GM18867 (cell line): ENCODE measurements at regions not wholly inside any gene's neighbourhood (a gene's known extent, or its start where the extent isn't known, plus 50 kb on each side); places are given as distances from the start of the nearest gene placed in this dataset.
"Not testable (repeated sequence)": the region's sequence is repeated elsewhere in the genome, so short reads cannot be mapped to it uniquely, and the experiment has no call there.

Source experiments
- ATAC-seq: cut with Tn5 transposase; IDR thresholded peaks from one replicate; pipeline ENCODE4 v1.9.1; 2021; ENCODE audit warnings: mild to moderate bottlenecking, moderate library complexity; ENCODE audit not compliant: unreplicated experiment

GRCh38 chr16:22705799-22706198, 108.2 kb upstream of the HS3ST2 start:
- no peak for ATAC-seq

- no peak for ATAC-seq
These were observed 103.6 kb upstream of the HS3ST2 start for GRCh38 chr16:22710326-22710725.

GRCh38 chr16:22711847-22712246, 102.1 kb upstream of the HS3ST2 start:
- no peak for ATAC-seq

- ATAC-seq = no peak
These were observed 101.5 kb upstream of the HS3ST2 start for GRCh38 chr16:22712471-22712870.

- ATAC-seq = not testable (repeated sequence)
These were observed 95.4 kb upstream of the HS3ST2 start for GRCh38 chr16:22718598-22718997.

- ATAC-seq = no peak
These were observed 94.0 kb upstream of the HS3ST2 start for GRCh38 chr16:22719945-22720344.

- ATAC-seq = no peak
These were observed 92.4 kb upstream of the HS3ST2 start for GRCh38 chr16:22721511-22722100.

GRCh38 chr16:22722551-22723541, 91.1 kb upstream of the HS3ST2 start:
- not testable (repeated sequence) for ATAC-seq

- ATAC-seq = no peak
These were observed 87.1 kb upstream of the HS3ST2 start for GRCh38 chr16:22726868-22727267.

- no peak for ATAC-seq
These were observed 86.4 kb upstream of the HS3ST2 start for GRCh38 chr16:22727285-22728166.

- ATAC-seq = no peak
These were observed 85.7 kb upstream of the HS3ST2 start for GRCh38 chr16:22728167-22728836.

GRCh38 chr16:22732400-22732799, 81.6 kb upstream of the HS3ST2 start:
- ATAC-seq = no peak

GRCh38 chr16:22732959-22733358, 81.0 kb upstream of the HS3ST2 start:
- ATAC-seq = no peak

GRCh38 chr16:22734368-22734767, 79.6 kb upstream of the HS3ST2 start:
- no peak for ATAC-seq

GRCh38 chr16:22736791-22737190, 77.2 kb upstream of the HS3ST2 start:
- no peak for ATAC-seq

- ATAC-seq = no peak
These were observed 74.9 kb upstream of the HS3ST2 start for GRCh38 chr16:22739077-22739476.

GRCh38 chr16:22743401-22743800, 70.6 kb upstream of the HS3ST2 start:
- ATAC-seq = no peak

GRCh38 chr16:22751104-22751667, 62.8 kb upstream of the HS3ST2 start:
- ATAC-seq = no peak

GRCh38 chr16:22751685-22752084, 62.3 kb upstream of the HS3ST2 start:
- no peak for ATAC-seq

GRCh38 chr16:22753451-22753850, 60.5 kb upstream of the HS3ST2 start:
- ATAC-seq = no peak
